Adrenal gland (tissue), 5 donors: ENCODE measurements at regions not wholly inside any gene's neighbourhood (a gene's known extent, or its start where the extent isn't known, plus 50 kb on each side); places are given as distances from the start of the nearest gene placed in this dataset.

ENCODE experiments used
- CTCF ChIP-seq, 6 experiments: fragments of 450-650 bp in 4 of 6; fragments of 200-600 bp in 2 of 6; sonication (generic) in 1 of 6; IDR thresholded peaks; 1 replicate in 5 of 6; 2 replicates in 1 of 6; pipeline versions ENCODE4 v1.5.1 to v1.8.0; 2016 to 2021; ENCODE audit warnings: antibody characterized with exemption in 6 of 6, mild to moderate bottlenecking in 2 of 6, moderate library complexity in 1 of 6
- POLR2A ChIP-seq, 2 donors: fragments of 450-650 bp; IDR thresholded peaks; one replicate each; pipeline ENCODE4 v1.6.1; 2017; ENCODE audit warnings: antibody characterized with exemption in 2 of 2, mild to moderate bottlenecking in 2 of 2, moderate library complexity in 1 of 2
- donor health status: DM: no; HTN: no; CAD: no.

GRCh38 chr3:134743006-134743405 lies 52.1 kb upstream of the EPHB1 start:
- no peak for TF ChIP-seq CTCF (IDR thresholded peaks at IDR 0.05)
- TF ChIP-seq POLR2A (IDR thresholded peaks at IDR 0.05), result no peak
